Myocyte (in vitro differentiated cells): ENCODE measurements at regions not wholly inside any gene's neighbourhood (a gene's known extent, or its start where the extent isn't known, plus 50 kb on each side); places are given as distances from the start of the nearest gene placed in this dataset.
A peak's percentile ranks its signal among the peaks of the same experiment; 100 is the strongest.

ENCODE experiments used
- DNase-seq: peaks from one replicate; pipeline ENCODE4 v3.0.0-alpha.2; 2012; ENCODE audit warnings: low read depth

DNA sequence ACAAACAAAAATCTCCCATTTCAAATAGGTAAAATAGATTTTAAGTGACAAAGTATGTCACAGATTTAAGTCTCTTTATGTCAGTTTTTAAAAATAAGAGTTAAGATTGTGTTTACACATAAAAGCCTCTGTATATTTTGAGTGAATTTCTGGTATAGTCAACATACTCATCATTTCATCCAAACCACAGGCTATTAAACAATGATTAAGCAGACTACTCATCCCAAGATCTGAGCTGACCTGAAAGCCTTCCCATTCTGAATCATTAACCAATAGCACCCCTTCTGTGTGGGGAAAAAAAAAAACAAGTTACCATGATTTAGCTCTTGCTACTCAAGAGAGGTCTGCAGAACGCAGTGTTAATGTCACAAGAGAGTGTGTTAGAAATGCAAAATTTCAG, 284.4 kb upstream of the NBEA start:
- no peak for DNase-seq

DNA sequence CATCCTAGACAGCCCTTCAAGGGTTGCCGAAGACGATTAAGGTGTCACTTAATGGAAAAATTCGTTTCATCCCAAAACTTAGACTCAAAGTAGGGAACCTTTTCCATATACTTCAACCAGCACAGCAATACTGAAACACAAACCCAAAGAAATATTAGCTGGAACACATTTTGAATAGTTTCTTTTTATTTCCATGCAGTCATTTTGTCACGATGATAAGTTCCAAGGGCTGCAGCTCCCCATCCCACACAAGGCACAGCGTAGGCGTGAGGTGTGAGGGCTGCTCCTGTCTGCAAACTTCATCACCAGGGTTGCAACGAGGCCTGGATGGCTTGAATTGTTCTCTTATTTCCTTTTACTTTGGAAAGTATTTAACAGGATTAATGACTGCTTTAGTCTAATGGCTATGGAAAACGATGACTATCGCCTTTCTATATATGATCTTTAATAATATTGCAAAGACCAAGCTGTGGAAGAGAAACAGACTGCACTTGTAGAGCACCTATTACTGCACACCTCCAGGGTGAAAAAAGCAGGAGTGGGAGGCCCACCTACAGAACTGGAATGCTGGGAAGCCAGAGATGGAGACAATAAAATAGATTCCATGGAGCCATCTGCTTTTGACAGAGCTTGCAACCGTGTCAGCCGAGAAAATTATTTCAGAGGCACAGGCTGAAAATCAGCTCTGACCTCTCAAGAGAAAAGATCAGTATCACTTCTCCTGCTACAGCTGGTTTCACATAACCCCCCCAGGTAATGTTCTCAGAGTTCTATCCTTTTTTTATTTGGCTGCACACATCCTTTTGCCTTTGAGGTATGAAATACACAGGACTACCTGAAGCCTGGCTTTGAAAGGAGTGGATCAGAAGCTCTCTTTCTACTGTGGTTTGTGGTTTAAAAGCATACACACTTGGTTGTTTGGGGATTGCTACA, 274.5 kb upstream of the NBEA start:
- no peak for DNase-seq

DNA sequence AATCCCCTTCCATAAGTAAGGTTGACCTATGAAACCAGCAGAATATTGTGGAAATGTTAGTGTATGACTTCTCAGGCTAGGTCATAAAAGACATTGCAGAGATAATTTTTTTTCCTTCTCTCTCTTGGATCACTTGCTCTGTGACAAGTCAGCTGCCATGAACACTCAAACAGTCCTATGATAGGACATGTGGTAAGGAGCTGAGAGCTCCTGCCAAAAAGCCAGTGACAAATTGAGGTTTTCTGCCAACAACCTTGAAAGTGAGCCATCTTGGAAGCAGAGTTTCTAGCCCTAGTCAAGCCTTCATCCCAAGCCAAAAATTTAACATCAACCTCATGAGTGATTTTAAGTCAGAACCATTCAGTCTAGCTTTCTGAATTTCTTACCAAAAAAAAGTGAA, 270.9 kb upstream of the NBEA start:
- peak; percentile 93 for DNase-seq

DNA sequence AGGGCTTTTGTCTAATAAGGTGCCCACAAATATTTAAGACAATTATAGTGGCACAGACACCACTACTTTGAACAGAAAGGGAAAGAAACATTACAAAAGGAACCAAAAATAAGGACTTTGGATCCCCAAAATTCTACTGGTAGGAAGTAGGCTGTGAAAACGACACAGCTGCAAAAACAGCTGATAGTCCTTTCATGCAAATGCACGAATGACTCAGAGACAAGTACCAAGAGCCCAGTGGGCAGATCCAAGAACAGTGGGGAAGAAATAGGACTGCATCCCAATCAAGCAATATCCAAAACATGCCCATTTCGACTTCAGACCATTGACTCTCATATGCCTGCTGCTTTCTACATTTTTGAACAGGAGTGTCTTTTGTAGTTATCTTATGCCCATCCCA, 269.4 kb upstream of the NBEA start:
- peak; percentile 83 for DNase-seq

DNA sequence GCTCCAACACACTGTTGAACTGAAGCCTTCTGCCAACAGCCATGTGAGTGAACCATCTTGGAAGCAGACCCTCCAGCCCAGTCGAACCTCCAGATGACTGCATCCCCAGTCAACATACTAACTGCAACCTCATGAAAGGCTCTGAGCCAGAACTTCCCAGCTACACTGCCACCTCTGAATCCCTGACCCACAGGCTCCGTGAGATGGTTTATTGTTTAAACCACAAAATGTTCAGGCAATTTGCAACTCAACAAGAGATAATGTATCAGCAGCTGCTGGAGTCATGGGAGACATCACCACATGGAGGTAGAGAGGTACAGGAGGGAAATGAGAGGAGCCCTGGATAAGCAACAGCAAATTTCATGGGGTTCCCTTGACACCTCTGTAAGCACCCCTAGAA, 266.4 kb upstream of the NBEA start:
- DNase-seq = peak; percentile 91

DNA sequence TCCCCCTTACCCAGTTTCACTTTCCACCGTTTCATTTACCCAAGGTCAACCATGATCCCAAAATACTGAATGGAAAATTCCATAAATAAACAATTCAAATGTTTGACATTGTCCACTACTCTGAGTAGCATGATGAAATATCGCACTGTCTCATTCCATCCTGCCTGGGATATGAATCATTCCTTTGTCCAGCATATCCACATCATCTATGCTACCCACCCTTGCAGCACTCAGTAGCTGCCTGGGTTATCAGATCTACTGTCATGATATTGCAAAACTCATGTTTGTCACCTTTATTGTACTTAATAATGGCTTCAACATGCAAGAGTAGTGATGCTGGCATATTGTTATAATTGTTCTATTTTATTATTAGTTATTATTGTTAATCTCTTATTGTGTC, 263.9 kb upstream of the NBEA start:
- peak; percentile 59 for DNase-seq

DNA sequence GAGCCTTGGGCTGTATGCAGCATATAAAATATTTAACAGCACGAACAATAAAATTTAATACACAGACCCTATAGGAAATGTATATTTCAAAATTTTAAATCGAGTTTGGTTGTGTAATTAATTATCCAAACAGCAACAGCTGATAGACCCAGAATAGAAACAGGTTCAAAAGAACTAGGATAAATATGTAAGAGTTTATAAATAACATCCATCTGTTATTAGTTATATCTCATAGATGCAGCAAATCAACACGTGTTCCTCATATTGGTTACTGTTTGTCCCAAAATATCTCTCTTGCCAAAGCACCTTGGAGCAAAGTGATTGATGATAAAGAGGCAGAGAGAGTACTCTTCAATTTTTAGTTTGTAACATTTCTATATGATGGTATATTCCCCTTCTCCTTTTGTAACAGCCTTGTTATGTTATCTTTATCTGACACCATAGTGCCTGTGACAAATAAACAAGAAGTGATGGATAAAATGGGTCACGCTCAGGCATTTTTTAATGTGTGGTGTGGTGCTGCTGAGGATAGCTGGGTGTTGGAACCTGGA, 260.6 kb upstream of the NBEA start:
- DNase-seq = peak; percentile 62

DNA sequence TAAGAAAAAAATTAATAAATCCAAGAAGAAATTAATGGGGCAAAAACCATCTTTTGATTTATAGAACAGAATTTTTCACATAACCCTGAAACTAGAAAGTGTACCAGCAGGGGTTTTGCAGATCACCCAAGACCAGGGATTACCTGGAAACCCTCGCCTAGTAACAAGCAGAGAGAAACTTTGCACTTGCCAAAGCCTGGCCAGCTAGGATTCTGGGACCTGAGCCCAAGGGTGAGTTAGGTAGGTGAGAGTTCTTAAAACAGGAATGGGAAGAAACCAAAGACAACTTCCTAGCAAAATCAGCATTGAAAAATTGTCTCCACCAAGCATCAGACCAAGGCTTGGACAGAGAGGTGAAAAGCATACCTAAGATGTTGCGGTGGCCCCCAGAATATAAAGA, 247.0 kb upstream of the NBEA start:
- no peak for DNase-seq

DNA sequence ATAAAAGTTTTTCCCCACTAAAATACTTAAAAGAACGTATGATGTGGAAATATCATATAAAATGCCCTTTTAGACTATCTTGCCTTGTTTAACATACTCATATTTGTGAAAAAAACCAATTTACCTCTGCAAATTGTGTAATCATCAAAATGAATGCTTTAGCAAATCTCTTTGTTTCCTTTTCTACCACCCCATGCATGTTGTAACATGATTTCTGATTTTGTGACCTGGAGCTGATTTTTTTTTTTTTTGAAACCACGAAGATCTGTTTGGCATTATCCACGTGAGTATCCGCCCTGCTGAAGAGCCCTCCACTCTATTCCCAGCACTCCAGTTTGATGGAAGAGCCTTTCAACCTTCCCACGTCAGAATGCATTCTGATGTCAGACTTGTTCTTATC, 245.8 kb upstream of the NBEA start:
- no peak for DNase-seq

DNA sequence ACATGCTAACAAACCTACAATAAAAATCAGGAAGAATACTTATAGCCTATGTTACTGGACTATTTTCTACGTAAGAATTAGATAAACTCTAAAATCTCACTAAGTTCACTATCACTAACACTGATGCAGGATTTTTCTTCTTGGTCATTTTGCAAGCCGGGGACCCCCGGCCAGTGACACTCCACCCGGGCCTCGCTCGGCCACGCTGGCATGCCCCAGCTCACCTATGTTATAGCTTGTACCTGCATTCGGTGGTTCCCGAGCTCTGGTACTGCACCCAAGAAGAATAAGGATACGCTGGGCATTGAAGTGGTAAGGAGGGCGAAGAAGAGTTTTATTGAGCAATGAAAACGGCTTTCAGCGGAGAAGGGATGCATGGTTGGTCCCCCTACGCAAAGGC, 245.3 kb upstream of the NBEA start:
- no peak for DNase-seq

DNA sequence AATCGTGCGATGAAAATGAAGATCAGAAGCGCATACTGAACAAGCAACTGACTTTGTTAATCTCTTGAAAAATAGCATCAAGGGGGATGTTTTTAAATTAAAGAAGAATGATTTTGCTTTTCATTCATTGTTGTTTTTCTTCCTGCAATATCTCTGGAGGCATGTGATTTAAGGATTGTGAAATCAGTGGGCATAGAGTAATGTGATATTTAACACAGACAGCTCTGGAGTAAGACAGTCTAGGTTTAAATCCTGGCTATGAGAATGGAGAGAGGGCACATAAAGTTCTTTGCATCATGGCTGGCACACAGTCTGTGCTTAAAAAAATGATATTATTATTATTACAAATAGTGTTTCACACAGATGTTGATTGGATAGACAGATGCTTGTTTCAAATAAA, 243.1 kb upstream of the NBEA start:
- peak; percentile 43 for DNase-seq

DNA sequence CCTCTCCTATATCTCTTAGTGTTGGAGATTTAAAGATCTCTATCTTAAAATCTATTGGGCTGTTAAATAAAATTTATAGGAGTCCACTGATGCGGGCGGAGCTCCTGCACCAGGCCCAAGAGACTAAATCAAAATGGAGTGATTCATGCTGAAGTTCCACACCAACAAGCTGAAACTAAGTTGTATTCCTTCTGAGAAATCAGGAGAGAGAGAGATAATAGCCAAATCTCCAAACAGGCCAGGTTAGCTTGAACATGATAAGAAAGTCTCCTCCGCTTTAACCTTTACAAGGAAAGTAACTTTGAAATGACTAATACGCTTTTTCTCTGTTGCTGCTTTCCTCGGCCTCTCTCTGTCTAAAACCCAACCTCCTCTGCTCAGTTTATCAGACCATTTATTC, 241.9 kb upstream of the NBEA start:
- no peak for DNase-seq

DNA sequence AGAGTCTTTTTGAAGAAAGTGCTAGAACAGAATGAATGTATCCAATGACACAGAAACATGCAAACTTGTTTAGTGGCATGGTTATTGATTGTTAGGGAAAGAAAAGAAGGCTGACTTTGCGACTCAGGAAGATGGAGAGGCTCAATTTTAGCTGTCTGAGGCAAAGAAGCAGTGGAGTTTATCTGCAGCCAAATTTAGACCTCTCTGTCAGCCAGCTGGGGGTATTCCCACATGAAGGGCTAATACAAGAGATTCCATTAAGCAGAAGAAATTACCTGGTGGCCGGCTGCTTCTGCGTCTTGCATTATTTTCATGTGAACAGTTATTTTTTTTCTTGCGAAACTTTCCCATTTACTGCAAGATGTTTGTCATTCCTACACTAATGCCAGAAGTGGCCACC, 240.2 kb upstream of the NBEA start:
- DNase-seq = no peak

DNA sequence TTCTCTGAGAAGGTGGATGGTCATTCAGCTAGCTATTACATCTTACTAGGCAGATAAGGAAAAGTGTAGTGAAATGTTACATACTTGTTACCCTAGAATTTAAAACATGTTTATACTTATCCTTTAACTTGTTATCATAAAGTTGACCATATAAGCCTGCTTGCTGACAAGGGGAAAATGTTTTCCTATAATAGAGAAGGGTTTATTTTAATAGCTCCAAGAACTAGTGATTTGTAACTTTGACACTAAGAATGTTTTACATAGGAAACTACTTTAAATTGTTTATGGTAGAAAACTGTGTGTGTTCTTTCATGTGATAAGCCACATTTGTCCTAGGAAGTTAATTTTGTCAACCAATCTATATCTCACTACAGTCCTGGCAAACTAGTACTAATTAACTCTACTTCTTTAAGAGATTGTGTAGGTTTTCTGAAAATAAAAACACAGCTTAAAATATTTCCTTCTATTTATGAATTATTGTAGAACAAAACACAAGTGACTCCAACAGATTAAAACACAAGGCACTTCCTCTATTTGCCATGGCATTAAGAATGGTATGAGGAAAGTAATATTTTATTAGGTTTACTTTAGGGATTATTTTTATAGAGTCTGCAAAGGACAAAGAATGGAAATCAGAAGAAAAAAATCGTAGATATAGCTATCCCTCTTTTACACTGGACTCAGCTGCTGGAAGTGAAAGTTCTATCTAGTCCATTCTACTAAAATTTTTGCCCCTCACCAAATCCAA, 233.3 kb upstream of the NBEA start:
- no peak for DNase-seq

DNA sequence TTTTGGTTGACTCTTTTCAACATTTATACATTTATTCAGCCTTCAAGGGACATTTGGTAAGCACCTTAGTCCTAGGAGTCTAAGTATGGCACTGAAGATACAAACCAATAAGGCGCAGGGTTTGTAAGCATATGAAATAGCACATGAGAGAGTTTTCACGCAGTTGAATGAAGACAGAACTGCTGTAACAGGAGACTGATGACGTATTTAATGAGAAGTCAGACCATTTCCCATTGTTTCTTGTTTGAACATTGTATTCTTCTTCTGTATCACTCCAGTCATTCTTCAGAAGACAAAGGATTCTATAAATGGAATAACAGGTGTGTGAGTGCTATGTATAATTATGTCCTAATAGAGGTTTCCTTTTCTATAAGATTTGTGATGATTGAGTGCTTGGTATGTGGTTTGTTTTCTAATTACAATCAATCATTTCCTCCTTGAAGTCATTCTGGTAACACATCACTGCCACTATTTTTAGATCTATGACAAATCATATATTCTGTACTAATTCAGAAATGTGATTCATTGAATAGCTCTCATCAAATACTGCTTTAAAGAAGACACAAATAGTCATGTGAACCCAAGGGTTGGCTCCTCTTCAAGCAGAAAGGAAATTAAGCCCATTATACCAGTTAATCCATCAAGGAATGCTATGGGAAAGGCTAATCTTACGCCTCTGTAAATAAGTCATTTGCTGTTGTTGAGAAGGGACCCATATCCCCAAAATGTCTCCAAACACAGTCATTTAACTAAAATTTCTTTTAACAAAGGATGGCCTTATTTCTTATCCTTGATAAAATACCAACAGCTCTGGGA, 222.8 kb upstream of the NBEA start:
- DNase-seq = peak; percentile 61

DNA sequence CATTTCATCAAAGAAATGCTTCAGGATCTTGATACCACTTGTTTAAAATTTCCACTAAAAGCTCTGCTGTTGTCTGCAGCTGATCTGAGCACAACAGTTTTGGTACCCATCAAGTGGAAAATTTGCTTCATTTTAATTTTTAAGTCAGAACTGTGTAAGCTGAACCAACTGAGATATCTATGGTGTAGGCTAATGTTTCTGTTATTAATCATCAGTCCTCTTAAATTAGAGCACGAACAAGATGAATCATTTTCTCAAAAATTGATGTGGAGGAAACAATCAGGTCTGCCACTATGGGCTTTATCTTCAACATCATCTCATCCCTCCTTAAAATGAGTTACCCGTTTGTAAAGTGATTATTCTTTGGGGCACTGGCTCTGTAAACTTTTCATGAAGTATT, 221.5 kb upstream of the NBEA start:
- no peak for DNase-seq

DNA sequence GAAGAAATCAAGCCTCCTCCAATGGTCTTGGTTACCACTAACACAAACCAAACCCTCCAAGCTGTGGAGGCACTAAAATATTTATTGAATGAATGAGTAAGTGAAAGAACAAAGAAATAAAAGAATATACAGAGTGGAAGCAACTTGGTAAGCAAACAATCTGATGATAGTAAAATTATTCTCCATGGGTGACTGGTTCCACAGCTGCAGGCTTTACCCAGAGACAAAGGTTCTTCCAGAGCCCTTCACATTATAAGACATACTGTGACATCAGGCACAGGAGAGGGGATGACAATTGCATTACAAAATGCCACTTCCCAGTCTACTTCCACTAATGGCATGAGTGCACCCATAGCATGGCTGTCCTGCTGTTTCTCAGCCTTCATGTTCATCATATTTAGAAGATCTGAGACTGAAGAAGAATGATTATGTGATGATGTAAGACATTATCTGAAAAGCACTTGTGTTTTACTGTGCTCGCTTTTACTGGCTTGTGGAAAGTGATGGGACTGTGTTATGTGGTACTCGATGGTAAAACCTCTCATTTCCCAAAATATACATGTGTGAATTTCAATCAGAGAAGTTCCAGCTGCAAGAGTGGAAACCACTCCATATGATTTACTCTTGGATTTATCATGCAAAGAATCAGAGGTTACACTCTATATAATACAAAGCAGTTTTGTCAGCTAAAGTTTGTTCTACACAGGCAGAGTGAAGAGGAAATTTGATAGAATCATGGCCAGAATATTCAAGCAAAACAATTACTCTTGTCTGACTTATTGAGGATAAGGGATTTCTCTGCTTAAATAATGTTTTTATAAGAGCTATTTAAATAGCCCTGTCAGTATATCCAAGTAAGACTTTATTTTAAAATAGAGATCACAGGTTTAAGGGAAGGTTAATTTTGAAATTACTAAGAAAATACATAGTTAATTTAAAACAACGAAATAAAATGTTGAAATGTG, 220.2 kb upstream of the NBEA start:
- no peak for DNase-seq

DNA sequence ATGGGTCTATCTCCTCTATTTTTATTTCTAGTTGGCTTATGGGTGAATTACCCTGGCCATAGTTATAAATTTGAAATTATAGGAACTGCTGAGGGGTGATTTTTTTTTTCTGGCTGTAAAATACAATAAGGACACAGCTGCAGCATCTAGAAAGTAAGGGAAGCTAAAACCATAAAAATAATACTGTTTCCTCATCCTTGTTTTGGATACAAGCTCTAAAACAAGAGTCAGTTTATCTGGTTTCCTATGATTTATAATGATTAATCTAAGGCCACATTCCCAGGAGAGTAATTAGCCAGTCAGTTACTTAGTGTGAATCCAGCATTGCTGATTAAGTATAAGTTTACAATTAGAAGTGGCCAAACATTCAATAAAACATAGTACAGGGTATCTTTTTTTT, 219.1 kb upstream of the NBEA start:
- no peak for DNase-seq

DNA sequence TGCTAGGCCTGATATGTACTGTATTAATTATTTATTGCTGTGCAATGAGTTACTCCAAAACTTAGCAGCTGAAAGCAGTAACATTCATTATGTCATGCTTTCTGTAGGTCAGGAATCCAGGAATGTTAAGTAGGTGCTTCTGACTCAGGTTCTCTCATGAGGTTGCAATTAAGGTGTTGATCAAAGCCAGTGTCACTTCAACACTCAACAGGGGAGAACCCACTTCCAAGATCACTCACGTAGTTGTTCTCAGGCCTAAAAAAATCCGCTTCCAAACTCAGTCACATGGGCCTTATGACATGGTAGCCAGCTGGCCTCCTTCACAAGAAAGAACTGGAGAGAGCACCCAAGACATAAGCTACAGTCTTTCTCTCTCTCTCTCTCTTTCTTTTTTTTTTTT, 211.1 kb upstream of the NBEA start:
- DNase-seq = no peak

DNA sequence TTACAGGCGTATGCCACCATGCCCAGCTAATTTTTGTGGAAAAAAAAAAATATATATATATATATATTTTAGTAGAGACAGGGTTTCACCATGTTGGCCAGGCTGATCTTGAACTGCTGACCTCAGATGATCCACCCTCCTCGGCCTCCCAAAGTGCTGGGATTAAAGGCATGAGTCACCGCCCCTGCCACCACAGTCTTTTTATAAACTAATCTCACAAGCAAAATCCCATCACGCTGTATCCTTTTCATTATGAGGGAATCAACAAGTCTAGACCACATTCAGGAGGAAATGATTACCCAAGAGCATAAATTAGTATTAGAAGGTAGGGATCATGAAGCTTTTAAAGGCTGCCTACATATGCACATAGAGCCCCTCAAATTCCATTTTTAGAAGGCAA, 210.6 kb upstream of the NBEA start:
- DNase-seq = peak; percentile 34
